K562 (cell line): ENCODE measurements at regions not wholly inside any gene's neighbourhood (a gene's known extent, or its start where the extent isn't known, plus 50 kb on each side); places are given as distances from the start of the nearest gene placed in this dataset.

Experiments used
- ATAC-seq: fragments of 200-7000 bp; cut with Tn5 transposase; 3 replicates; pipeline ENCODE4 v1.9.1; 2020; ENCODE audit warnings: moderate library complexity
- BruUV-seq: library from RNA; stranded (reverse); fragments of 400-500 nt; replicated peaks from 2 replicates; lab custom pipeline; 2021; lab: Mats Ljungman, UMichigan
- CTCF ChIA-PET: fragments of 300-600 bp; formaldehyde crosslinking; extraction: SDS; loops from one replicate; lab custom pipeline; 2021; ENCODE audit warnings: low intra/inter-chr PET ratio; lab: Yijun Ruan, JAX
- POLR2A ChIA-PET: fragments of 300-600, 350-650 bp; sonication (Branson Sonifier 250); formaldehyde crosslinking; extraction: SDS; loops from one replicate; lab custom pipeline; 2021; ENCODE audit warnings: antibody characterized with exemption, inconsistent platforms; lab: Yijun Ruan, JAX
- DNase-seq, 4 experiments: peaks; one replicate each; pipeline versions ENCODE4 v3.0.0 to v3.0.0-alpha.2; 2011 to 2018; ENCODE audit warnings: low spot score in 3 of 4, mixed read lengths in 3 of 4; ENCODE audit errors: extremely low read depth in 1 of 4
- FAIRE-seq: peaks from 2 replicates; lab custom pipeline; 2011; peaks lifted over from hg19 to GRCh38; lab: Jason Lieb, UNC
- H2AFZ ChIP-seq: 2 replicates; pipeline ENCODE4 v1.6.0; 2011; ENCODE audit warnings: low read depth, low read length, control low read depth, inconsistent platforms
- H3K27ac ChIP-seq: fragments of 200-600 bp; 3 replicates; pipeline ENCODE4 v1.8.0; 2011; ENCODE audit warnings: low read depth, mild to moderate bottlenecking, control low read depth, inconsistent platforms, low read length, moderate library complexity, mixed read lengths; ENCODE audit errors: extremely low read depth
- H3K27me3 ChIP-seq, 2 experiments: fragments of 300-600 bp in 1 of 2; 2 replicates in 1 of 2; 3 replicates in 1 of 2; pipeline versions ENCODE4 v1.6.0 to v1.8.0; 2011; ENCODE audit warnings: inconsistent platforms in 2 of 2, low read length in 2 of 2, mild to moderate bottlenecking in 1 of 2, mixed read lengths in 1 of 2, moderate library complexity in 1 of 2; ENCODE audit not compliant: control insufficient read depth in 2 of 2, insufficient read depth in 2 of 2
- H3K36me3 ChIP-seq: fragments of 300-600 bp; 3 replicates; pipeline ENCODE4 v1.8.0; 2011; ENCODE audit warnings: mild to moderate bottlenecking, low read length, inconsistent platforms; ENCODE audit not compliant: control insufficient read depth, insufficient read depth
- H3K4me1 ChIP-seq, 2 experiments: fragments of 200-600 bp in 1 of 2; replicated peaks in 1 of 2; 2 replicates in 1 of 2; 3 replicates in 1 of 2; pipeline versions ENCODE4 v1.5.1 to v1.8.0; 2011; ENCODE audit warnings: inconsistent platforms in 2 of 2, low read length in 2 of 2, mild to moderate bottlenecking in 1 of 2, mixed read lengths in 1 of 2, moderate library complexity in 1 of 2; ENCODE audit not compliant: control insufficient read depth in 2 of 2, insufficient read depth in 2 of 2
- H3K4me2 ChIP-seq: 2 replicates; pipeline ENCODE4 v1.6.1; 2011; ENCODE audit warnings: low read length, control low read depth, inconsistent platforms, mixed read lengths; ENCODE audit not compliant: insufficient read depth
- H3K4me3 ChIP-seq: fragments of 200-600 bp; sonication (generic), shearing (Covaris generic); 2 replicates; pipeline ENCODE4 v1.5.1; 2016; ENCODE audit warnings: control low read depth, inconsistent platforms
- H3K79me2 ChIP-seq: fragments of 200-600 bp; 3 replicates; pipeline ENCODE4 v1.8.0; 2011; ENCODE audit warnings: low read length, inconsistent platforms; ENCODE audit not compliant: control insufficient read depth, insufficient read depth
- H3K9ac ChIP-seq, 2 experiments: 2 replicates each; pipeline versions ENCODE4 v1.6.0 to v1.6.1; 2011; ENCODE audit warnings: low read depth in 2 of 2, low read length in 2 of 2, control low read depth in 1 of 2, inconsistent platforms in 1 of 2, mild to moderate bottlenecking in 1 of 2, mixed read lengths in 1 of 2; ENCODE audit not compliant: insufficient read depth in 1 of 2
- H3K9me1 ChIP-seq: one replicate; pipeline ENCODE4 v1.6.0; 2011; ENCODE audit warnings: inconsistent platforms, mild to moderate bottlenecking, low read length, moderate library complexity; ENCODE audit not compliant: control insufficient read depth, insufficient read depth
- H3K9me3 ChIP-seq: replicated peaks from 2 replicates; pipeline ENCODE4 v1.5.1; 2011; ENCODE audit warnings: low read depth, low read length, inconsistent platforms; ENCODE audit not compliant: control insufficient read depth, insufficient read depth
- H4K20me1 ChIP-seq: replicated peaks from 2 replicates; pipeline ENCODE4 v1.6.1; 2011; ENCODE audit warnings: low read length, inconsistent platforms, mixed read lengths; ENCODE audit not compliant: control insufficient read depth, insufficient read depth
- CBFB ChIP-seq: sonication (generic); formaldehyde crosslinking; IDR thresholded peaks from 2 replicates; pipeline ENCODE4 v1.4.0; 2020; ENCODE audit warnings: mild to moderate bottlenecking, missing genetic modification reagents
- DNMT1 ChIP-seq: fragments of 450-650 bp; IDR thresholded peaks from 2 replicates; pipeline ENCODE4 v1.6.1; 2016; ENCODE audit warnings: antibody characterized with exemption, mild to moderate bottlenecking
- ETV6 ChIP-seq, 3 experiments: fragments of 150-350 bp in 1 of 3; sonication (generic) in 1 of 3; formaldehyde crosslinking in 1 of 3; IDR thresholded peaks; 2 replicates each; pipeline versions ENCODE4 v1.6.1 to v1.8.0; 2014 to 2022; ENCODE audit warnings: borderline replicate concordance in 2 of 3, low read depth in 2 of 3, antibody characterized with exemption in 1 of 3, low read length in 1 of 3, mild to moderate bottlenecking in 1 of 3, missing genetic modification reagents in 1 of 3
- SIN3B ChIP-seq: fragments of 450-650 bp; IDR thresholded peaks from 2 replicates; pipeline ENCODE4 v1.6.1; 2017; ENCODE audit warnings: low read depth, mild to moderate bottlenecking, moderate library complexity
- TAF9B ChIP-seq: fragments of 450-650 bp; IDR thresholded peaks from 2 replicates; pipeline ENCODE4 v1.6.1; 2018; ENCODE audit warnings: mild to moderate bottlenecking; ENCODE audit not compliant: partially characterized antibody
- ZKSCAN3 ChIP-seq: fragments of 250-450 bp; sonication (Bioruptor Pico); IDR thresholded peaks from 2 replicates; pipeline ENCODE4 v1.4.0; 2020
- ZNF133 ChIP-seq: fragments of 250-450 bp; sonication (Bioruptor Pico); IDR thresholded peaks from 2 replicates; pipeline ENCODE4 v1.4.0; 2020; ENCODE audit warnings: mild to moderate bottlenecking
- WGBS: fragments of 100-300 bp; shearing (Covaris generic); methylation state at CpG from one replicate; pipeline ENCODE4 v1.1.6; 2016; ENCODE audit warnings: low coverage, mixed read lengths; ENCODE audit not compliant: insufficient coverage; ENCODE audit errors: missing lambda C conversion rate; 5-methylcytosine and 5-hydroxymethylcytosine counted together
- in situ Hi-C: fragments of 300-500 bp; cut with MboI; formaldehyde crosslinking; loops from 4 replicates; pipeline ENCODE4 v1.15.0; 2018; ENCODE audit warnings: inconsistent platforms, mixed read lengths
- intact Hi-C: fragments of 100-400 bp; cut with micrococcal nuclease; formaldehyde crosslinking; loops from 2 replicates; pipeline ENCODE4 v1.14.2; 2022
- TF ChIP-seq, protein P1 (sequence below): fragments of 250-450 bp; sonication (Bioruptor Pico); IDR thresholded peaks from 2 replicates; pipeline ENCODE4 v1.4.0; 2020; ENCODE audit warnings: mild to moderate bottlenecking, moderate library complexity, borderline replicate concordance
- TF ChIP-seq, protein P2 (sequence below): fragments of 450-650 bp; IDR thresholded peaks from 2 replicates; pipeline ENCODE4 v1.7.1; 2018; ENCODE audit warnings: mild to moderate bottlenecking, low read depth; ENCODE audit not compliant: partially characterized antibody

DNA sequence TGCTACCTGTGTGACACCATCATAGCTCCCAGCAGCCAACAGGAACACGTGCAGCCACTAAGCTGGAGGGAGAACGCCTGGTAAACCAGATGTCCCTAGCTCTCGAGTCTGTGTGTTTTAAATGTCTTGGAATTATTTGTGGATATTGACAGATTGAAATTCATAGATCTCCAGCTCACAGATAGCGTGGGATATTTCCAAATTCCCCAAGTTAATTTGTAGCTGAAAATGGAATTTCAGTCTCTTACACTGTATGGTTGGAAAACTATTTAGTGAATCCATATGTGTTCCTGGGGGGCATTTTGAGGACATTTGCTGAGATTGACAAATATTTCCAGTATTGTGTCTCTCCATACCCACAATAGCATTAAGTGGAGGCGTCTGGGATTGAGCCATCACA is 618.6 kb upstream of the TMEM132C start:
- H4K20me1 ChIP-seq: no peaks in the 10 kb centered on the region
- no peaks in the 10 kb centered on the region for H3K36me3 ChIP-seq
- no peaks in the 10 kb centered on the region for H3K79me2 ChIP-seq
- TF ChIP-seq DNMT1: no peak
- TF ChIP-seq ETV6 (IDR thresholded peaks at IDR 0.05; ENCODE audit: borderline replicate concordance in 1 of 2, low read depth in 2 of 2, low read length in 1 of 2): no peak
- no peak for TF ChIP-seq ETV6 (CRISPR knock-in tag; IDR thresholded peaks at IDR 0.05; ENCODE audit: borderline replicate concordance)
- no peak for TF ChIP-seq ZNF133
- TF ChIP-seq TAF9B: no peak
- no peak for TF ChIP-seq ZKSCAN3
- TF ChIP-seq, protein P1, sequence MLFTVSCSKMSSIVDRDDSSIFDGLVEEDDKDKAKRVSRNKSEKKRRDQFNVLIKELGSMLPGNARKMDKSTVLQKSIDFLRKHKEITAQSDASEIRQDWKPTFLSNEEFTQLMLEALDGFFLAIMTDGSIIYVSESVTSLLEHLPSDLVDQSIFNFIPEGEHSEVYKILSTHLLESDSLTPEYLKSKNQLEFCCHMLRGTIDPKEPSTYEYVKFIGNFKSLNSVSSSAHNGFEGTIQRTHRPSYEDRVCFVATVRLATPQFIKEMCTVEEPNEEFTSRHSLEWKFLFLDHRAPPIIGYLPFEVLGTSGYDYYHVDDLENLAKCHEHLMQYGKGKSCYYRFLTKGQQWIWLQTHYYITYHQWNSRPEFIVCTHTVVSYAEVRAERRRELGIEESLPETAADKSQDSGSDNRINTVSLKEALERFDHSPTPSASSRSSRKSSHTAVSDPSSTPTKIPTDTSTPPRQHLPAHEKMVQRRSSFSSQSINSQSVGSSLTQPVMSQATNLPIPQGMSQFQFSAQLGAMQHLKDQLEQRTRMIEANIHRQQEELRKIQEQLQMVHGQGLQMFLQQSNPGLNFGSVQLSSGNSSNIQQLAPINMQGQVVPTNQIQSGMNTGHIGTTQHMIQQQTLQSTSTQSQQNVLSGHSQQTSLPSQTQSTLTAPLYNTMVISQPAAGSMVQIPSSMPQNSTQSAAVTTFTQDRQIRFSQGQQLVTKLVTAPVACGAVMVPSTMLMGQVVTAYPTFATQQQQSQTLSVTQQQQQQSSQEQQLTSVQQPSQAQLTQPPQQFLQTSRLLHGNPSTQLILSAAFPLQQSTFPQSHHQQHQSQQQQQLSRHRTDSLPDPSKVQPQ (CRISPR knock-in tag): no peak
- TF ChIP-seq SIN3B: no peak
- no peak for TF ChIP-seq CBFB (CRISPR knock-in tag)
- TF ChIP-seq, protein P2, sequence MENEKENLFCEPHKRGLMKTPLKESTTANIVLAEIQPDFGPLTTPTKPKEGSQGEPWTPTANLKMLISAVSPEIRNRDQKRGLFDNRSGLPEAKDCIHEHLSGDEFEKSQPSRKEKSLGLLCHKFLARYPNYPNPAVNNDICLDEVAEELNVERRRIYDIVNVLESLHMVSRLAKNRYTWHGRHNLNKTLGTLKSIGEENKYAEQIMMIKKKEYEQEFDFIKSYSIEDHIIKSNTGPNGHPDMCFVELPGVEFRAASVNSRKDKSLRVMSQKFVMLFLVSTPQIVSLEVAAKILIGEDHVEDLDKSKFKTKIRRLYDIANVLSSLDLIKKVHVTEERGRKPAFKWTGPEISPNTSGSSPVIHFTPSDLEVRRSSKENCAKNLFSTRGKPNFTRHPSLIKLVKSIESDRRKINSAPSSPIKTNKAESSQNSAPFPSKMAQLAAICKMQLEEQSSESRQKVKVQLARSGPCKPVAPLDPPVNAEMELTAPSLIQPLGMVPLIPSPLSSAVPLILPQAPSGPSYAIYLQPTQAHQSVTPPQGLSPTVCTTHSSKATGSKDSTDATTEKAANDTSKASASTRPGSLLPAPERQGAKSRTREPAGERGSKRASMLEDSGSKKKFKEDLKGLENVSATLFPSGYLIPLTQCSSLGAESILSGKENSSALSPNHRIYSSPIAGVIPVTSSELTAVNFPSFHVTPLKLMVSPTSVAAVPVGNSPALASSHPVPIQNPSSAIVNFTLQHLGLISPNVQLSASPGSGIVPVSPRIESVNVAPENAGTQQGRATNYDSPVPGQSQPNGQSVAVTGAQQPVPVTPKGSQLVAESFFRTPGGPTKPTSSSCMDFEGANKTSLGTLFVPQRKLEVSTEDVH: no peak
- no peaks in the 10 kb centered on the region for H3K27me3 ChIP-seq
- POLR2A ChIA-PET: no interaction called here
- in situ Hi-C loops (no loop called here), intact Hi-C loops (no loop called here)
- no TSS peak for BruUV-seq
- H3K9me3 ChIP-seq: no peaks in the 10 kb centered on the region
- DNase-seq: no peak
- H3K27ac ChIP-seq: no peak overlapping the region
- no peak overlapping the region for H3K4me2 ChIP-seq
- H3K4me1 ChIP-seq: no peaks in the 10 kb centered on the region
- H3K4me3 ChIP-seq: no peak overlapping the region
- CTCF ChIA-PET: no interaction called here
- H2AFZ ChIP-seq: no peak overlapping the region
- no peak overlapping the region for H3K9ac ChIP-seq
- WGBS: 4% methylated on average over 5 of the region's 5 CpGs
- H3K9me1 ChIP-seq: no peaks in the 10 kb centered on the region
- ATAC-seq: no peak
- FAIRE-seq: no peak
